ENCODE measurements at regions not wholly inside any gene's neighbourhood (a gene's known extent, or its start where the extent isn't known, plus 50 kb on each side); places are given as distances from the start of the nearest gene placed in this dataset.
A peak's percentile ranks its signal among the peaks of the same experiment; 100 is the strongest.

- ATAC-seq (no peak), DNase-seq (no peak)
- H3K36me3 ChIP-seq (ENCODE audit: insufficient read depth in 1 of 2, low read depth in 1 of 2): no peaks in the 10 kb centered on the region
- intact Hi-C loops (cut with DNase I): no loop called here
- no peak overlapping the region for H3K4me3 ChIP-seq
- H3K9me3 ChIP-seq: no peaks in the 10 kb centered on the region
- TF ChIP-seq, protein P1, sequence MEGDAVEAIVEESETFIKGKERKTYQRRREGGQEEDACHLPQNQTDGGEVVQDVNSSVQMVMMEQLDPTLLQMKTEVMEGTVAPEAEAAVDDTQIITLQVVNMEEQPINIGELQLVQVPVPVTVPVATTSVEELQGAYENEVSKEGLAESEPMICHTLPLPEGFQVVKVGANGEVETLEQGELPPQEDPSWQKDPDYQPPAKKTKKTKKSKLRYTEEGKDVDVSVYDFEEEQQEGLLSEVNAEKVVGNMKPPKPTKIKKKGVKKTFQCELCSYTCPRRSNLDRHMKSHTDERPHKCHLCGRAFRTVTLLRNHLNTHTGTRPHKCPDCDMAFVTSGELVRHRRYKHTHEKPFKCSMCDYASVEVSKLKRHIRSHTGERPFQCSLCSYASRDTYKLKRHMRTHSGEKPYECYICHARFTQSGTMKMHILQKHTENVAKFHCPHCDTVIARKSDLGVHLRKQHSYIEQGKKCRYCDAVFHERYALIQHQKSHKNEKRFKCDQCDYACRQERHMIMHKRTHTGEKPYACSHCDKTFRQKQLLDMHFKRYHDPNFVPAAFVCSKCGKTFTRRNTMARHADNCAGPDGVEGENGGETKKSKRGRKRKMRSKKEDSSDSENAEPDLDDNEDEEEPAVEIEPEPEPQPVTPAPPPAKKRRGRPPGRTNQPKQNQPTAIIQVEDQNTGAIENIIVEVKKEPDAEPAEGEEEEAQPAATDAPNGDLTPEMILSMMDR (IDR thresholded peaks at IDR 0.05): no peak
- H3K27me3 ChIP-seq (ENCODE audit: insufficient read depth in 3 of 3, low read length in 2 of 3): peaks cover 0 to 3% (median 0%) of the 10 kb centered on the region in 3 donors
- H3K27ac ChIP-seq: no peak overlapping the region
- WGBS, 3 donors: 77 to 84% (median 78%) methylated on average over 6 of the region's 6 CpGs
- H3K4me1 ChIP-seq: no peaks in the 10 kb centered on the region
Observed at GRCh38 chr10:14403359-14403758, 72.6 kb upstream of the FRMD4A start.

GRCh38 chr10:14399641-14400040, 68.9 kb upstream of the FRMD4A start:
- TF ChIP-seq, protein P1 (IDR thresholded peaks at IDR 0.05): no peak
- intact Hi-C loops (cut with DNase I): no loop called here
- H3K4me3 ChIP-seq: no peak overlapping the region
- WGBS, 3 donors: 58 to 75% (median 59%) methylated on average over 3 of the region's 3 CpGs
- no peaks in the 10 kb centered on the region for H3K4me1 ChIP-seq
- no peaks in the 10 kb centered on the region for H3K36me3 ChIP-seq (ENCODE audit: insufficient read depth in 1 of 2, low read depth in 1 of 2)
- H3K27me3 ChIP-seq (ENCODE audit: insufficient read depth in 3 of 3, low read length in 2 of 3): no peaks in the 10 kb centered on the region
- no peak overlapping the region for H3K27ac ChIP-seq
- no peak for ATAC-seq
- DNase-seq: no peak
- no peaks in the 10 kb centered on the region for H3K9me3 ChIP-seq

- DNase-seq: peak; percentile 75 to 85
- Histone ChIP-seq H3K27me3 (ENCODE audit: insufficient read depth in 3 of 3, low read length in 2 of 3) (no peaks in the 10 kb centered on the region), H3K27ac (no peak overlapping the region), H3K4me1 (no peaks in the 10 kb centered on the region), H3K36me3 (ENCODE audit: insufficient read depth in 1 of 2, low read depth in 1 of 2) (no peaks in the 10 kb centered on the region), H3K9me3 (no peaks in the 10 kb centered on the region), H3K4me3 (no peak overlapping the region)
- peak; percentile 53 to 86 (median 70) for ATAC-seq
- WGBS, 3 donors: 16 to 24% (median 22%) methylated on average over 9 of the region's 9 CpGs
- TF ChIP-seq, protein P1 (IDR thresholded peaks at IDR 0.05): no peak
- intact Hi-C loops (cut with DNase I): no loop called here
Observed at GRCh38 chr10:14397066-14397465, 66.3 kb upstream of the FRMD4A start.

DNA sequence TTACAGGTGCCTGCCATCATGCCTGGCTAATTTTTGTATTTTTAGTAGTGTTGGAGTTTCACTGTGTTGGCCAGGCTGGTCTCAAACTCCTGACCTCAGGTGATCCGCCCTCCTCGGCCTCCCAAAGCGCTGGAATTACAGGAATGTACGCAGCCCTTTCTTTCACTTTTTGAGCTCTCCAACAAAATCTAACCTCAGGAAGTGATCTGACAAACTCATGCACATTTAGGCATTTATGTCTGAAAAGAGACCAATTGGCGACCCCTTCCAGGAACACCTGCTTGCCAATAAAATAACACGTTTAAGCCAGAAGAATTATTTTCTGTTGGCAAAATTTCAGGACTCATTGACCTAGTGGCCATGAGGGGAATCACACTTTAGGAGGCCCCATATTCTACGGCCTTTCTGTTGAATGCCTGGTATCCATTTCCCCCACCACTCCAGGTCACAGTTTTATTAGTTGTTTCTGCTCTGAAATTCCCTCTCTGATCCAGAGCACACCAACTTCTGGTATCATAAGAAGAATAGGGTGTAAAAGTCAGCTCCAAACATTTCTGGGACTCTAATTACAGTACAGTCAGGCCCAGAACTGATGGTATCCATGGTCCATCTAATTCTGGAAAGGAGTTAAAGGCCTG, 65.8 kb upstream of the FRMD4A start:
- no peaks in the 10 kb centered on the region for H3K9me3 ChIP-seq
- no peak overlapping the region for H3K27ac ChIP-seq
- no peak overlapping the region for H3K4me3 ChIP-seq
- no peaks in the 10 kb centered on the region for H3K36me3 ChIP-seq (ENCODE audit: insufficient read depth in 1 of 2, low read depth in 1 of 2)
- H3K4me1 ChIP-seq: no peaks in the 10 kb centered on the region
- DNase-seq (no peak), ATAC-seq (no peak)
- TF ChIP-seq, protein P1 (IDR thresholded peaks at IDR 0.05): no peak
- H3K27me3 ChIP-seq (ENCODE audit: insufficient read depth in 3 of 3, low read length in 2 of 3): no peaks in the 10 kb centered on the region
- intact Hi-C loops (cut with DNase I): no loop called here
- 26 to 44% (median 28%) methylated on average over 7 of the region's 7 CpGs for WGBS, 3 donors

DNA sequence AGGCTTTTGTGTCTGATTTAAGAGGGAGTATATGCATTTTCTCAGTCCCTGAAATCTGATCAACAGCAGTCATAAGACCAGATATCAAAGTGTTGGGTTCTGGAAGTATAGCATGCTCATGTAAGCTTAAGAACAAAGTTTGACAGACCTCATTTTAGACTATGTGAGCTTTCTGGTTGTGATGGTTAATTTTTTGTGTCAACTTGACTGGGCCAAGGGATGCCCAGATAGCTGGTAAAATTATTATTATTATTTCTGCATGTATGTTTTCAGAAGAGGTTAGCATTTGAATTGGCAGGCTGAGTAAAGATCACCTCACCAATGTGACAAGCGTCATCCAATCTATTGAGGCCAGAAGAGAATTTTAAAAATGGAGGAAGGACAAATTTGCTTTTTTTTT, 63.5 kb upstream of the FRMD4A start:
- H3K4me1 ChIP-seq: no peaks in the 10 kb centered on the region
- TF ChIP-seq, protein P1 (IDR thresholded peaks at IDR 0.05): no peak
- no peak for DNase-seq
- no peaks in the 10 kb centered on the region for H3K9me3 ChIP-seq
- intact Hi-C loops (cut with DNase I): no loop called here
- H3K36me3 ChIP-seq (ENCODE audit: insufficient read depth in 1 of 2, low read depth in 1 of 2): no peaks in the 10 kb centered on the region
- no peaks in the 10 kb centered on the region for H3K27me3 ChIP-seq (ENCODE audit: insufficient read depth in 3 of 3, low read length in 2 of 3)
- no peak overlapping the region for H3K27ac ChIP-seq
- no peak for ATAC-seq
- WGBS, 3 donors: 99 to 100% (median 100%) methylated on average over 1 of the region's 1 CpG
- no peak overlapping the region for H3K4me3 ChIP-seq

All from psoas muscle (tissue), 7 donors.